ENCODE measurements at regions not wholly inside any gene's neighbourhood (a gene's known extent, or its start where the extent isn't known, plus 50 kb on each side); places are given as distances from the start of the nearest gene placed in this dataset.

DNA sequence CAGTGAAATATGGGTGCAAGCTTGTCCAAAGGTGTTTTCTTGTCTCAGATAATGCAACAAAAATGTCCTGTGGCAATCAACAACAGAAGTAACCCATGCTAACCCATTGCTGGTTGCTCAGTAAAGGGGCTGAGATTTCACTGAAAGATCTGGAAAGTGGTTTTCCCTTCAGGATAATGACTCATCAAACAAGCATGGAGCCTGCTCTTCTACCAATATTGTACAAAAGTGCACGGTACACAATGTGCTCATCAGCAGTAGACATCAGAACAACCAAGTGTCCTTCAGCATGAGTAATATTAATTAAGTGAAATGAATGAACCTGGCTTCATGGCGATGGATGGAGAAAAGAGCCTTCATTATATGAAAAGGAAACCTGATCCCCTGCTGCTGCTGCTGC lies 287.1 kb upstream of the NEBL start:
- TF ChIP-seq CTCF (IDR thresholded peaks at IDR 0.05) (no peak), POLR2A (IDR thresholded peaks at IDR 0.05) (no peak)
